Pancreas (tissue), 10 donors: ENCODE measurements at regions not wholly inside any gene's neighbourhood (a gene's known extent, or its start where the extent isn't known, plus 50 kb on each side); places are given as distances from the start of the nearest gene placed in this dataset.

ENCODE experiments used
- ATAC-seq, 4 donors: fragments of 200-7000 bp; cut with Tn5 transposase; one replicate each; pipeline versions ENCODE4 v1.8.0 to v1.9.1; 2020; ENCODE audit warnings: mild to moderate bottlenecking in 4 of 4, moderate library complexity in 4 of 4
- DNase-seq, 6 donors: peaks; one replicate each; pipeline ENCODE4 v3.0.0-alpha.2; 2020
- FAIRE-seq: peaks from 2 replicates; lab custom pipeline; 2012; peaks lifted over from hg19 to GRCh38; lab: Jason Lieb, UNC
- H3K27ac ChIP-seq, 4 donors: fragments of 200-600 bp; sonication (generic); 1 replicate in 3 of 4; 2 replicates in 1 of 4; pipeline versions ENCODE4 v1.5.0 to v1.8.0; 2020
- H3K27me3 ChIP-seq, 4 donors: fragments of 200-600 bp; one replicate each; pipeline ENCODE4 v1.8.0; 2021
- H3K36me3 ChIP-seq, 3 donors: fragments of 200-600 bp; sonication (generic) in 1 of 3; one replicate each; pipeline versions ENCODE4 v1.5.0 to v1.8.0; 2020 to 2021
- H3K4me1 ChIP-seq, 3 donors: fragments of 200-600 bp; one replicate each; pipeline ENCODE4 v1.8.0; 2021
- H3K4me3 ChIP-seq, 4 donors: fragments of 200-600 bp; sonication (generic) in 2 of 4; one replicate each; pipeline versions ENCODE4 v1.5.0 to v1.8.0; 2020 to 2021
- H3K9me3 ChIP-seq, 4 donors: fragments of 200-600 bp; one replicate each; pipeline ENCODE4 v1.8.0; 2021
- WGBS, 2 donors: extraction: QIAGEN DNeasy Blood & Tissue Kit; methylation state at CpG; one replicate each; pipeline ENCODE4 v1.1.7; 2013; 5-methylcytosine and 5-hydroxymethylcytosine counted together
- intact Hi-C, 3 donors: fragments of 100-400 bp; cut with DNase I; formaldehyde crosslinking; loops; one replicate each; pipeline versions ENCODE4 v1.11.1 to v1.14.2; 2022
- TF ChIP-seq, protein P1 (sequence below), 4 donors: fragments of 200-600 bp; sonication (generic) in 3 of 4; IDR thresholded peaks; one replicate each; pipeline versions ENCODE4 v1.5.0 to v1.8.0; 2021; ENCODE audit warnings: antibody characterized with exemption in 4 of 4
- donor health status: healthy with polysubstance abuse.
- donor health status: DM: no; HTN: no; CAD: no; lungs with moderate emphysema.
- donor health status: DM: no; HTN: no; CAD: no.
- donor health status: control.
- donor health status: control.
- donor health status: Bipolar disorder and iron deficiency.
- donor health status: DM: yes; HTN: yes; CAD: no.
- donor health status: DM: no; HTN: no; CAD: no.
- donor health status: DM: no; HTN: no; CAD: no.
- donor health status: DM: yes; HTN: yes; CAD: no.

- ATAC-seq (no peak), DNase-seq (no peak), FAIRE-seq (no peak)
- no peak overlapping the region for H3K27ac ChIP-seq
- no peaks in the 10 kb centered on the region for H3K27me3 ChIP-seq
- TF ChIP-seq, protein P1, sequence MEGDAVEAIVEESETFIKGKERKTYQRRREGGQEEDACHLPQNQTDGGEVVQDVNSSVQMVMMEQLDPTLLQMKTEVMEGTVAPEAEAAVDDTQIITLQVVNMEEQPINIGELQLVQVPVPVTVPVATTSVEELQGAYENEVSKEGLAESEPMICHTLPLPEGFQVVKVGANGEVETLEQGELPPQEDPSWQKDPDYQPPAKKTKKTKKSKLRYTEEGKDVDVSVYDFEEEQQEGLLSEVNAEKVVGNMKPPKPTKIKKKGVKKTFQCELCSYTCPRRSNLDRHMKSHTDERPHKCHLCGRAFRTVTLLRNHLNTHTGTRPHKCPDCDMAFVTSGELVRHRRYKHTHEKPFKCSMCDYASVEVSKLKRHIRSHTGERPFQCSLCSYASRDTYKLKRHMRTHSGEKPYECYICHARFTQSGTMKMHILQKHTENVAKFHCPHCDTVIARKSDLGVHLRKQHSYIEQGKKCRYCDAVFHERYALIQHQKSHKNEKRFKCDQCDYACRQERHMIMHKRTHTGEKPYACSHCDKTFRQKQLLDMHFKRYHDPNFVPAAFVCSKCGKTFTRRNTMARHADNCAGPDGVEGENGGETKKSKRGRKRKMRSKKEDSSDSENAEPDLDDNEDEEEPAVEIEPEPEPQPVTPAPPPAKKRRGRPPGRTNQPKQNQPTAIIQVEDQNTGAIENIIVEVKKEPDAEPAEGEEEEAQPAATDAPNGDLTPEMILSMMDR (IDR thresholded peaks at IDR 0.05) = no peak
- no peaks in the 10 kb centered on the region for H3K36me3 ChIP-seq
- H3K4me3 ChIP-seq = no peak overlapping the region
- 76 to 82% methylated on average over 7 of the region's 7 CpGs for WGBS, 2 donors
- no peaks in the 10 kb centered on the region for H3K4me1 ChIP-seq
- no peaks in the 10 kb centered on the region for H3K9me3 ChIP-seq
- intact Hi-C loops = no loop called here
Observed at GRCh38 chr13:47250146-47250545, 353.3 kb upstream of the HTR2A start.

DNA sequence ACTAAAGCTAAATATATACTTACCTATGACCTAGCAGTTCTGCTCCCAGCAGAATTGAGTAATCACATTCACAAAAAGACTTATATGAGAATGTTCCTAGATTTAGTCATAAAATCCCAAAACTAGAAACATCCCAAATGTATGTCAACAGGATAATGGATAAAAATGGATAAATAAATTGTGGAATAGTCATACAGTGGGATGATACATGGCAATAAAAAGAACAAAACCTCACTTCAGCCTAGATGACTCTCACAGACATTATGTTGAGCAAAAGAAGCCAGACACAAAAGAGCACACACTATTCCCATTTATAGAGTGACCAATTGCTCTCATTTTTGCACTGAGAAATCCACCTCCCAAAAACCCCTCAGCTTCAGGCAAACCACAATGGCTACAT is 352.4 kb upstream of the HTR2A start:
- no peak overlapping the region for H3K27ac ChIP-seq
- no peak for FAIRE-seq
- H3K9me3 ChIP-seq = no peaks in the 10 kb centered on the region
- H3K4me3 ChIP-seq = no peak overlapping the region
- ATAC-seq = no peak
- H3K36me3 ChIP-seq = no peaks in the 10 kb centered on the region
- H3K27me3 ChIP-seq = no peaks in the 10 kb centered on the region
- no peak for DNase-seq
- TF ChIP-seq, protein P1 (IDR thresholded peaks at IDR 0.05) = no peak
- H3K4me1 ChIP-seq = no peaks in the 10 kb centered on the region
- intact Hi-C loops = no loop called here

DNA sequence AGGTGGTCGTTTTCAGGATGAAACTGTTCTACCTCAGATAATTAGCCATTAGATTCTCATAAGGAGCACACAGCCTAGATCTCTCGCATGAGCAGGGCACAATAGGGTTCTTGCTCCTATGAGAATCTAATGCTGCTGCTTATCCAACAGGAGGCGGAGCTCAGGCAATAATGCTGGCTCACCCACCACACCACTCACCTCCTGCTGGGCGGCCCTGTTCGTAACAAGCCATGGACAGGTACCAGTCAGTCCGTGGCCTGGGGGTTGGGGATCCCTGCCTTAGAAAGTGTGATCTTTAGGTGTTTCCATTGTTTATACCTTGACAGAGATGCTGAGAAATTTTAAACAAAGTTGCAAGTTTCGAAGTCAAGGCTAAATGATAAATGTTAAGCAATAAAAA is 344.6 kb upstream of the HTR2A start:
- DNase-seq (no peak), ATAC-seq (no peak), FAIRE-seq (no peak)
- no peaks in the 10 kb centered on the region for H3K36me3 ChIP-seq
- 70 to 83% methylated on average over 7 of the region's 7 CpGs for WGBS, 2 donors
- H3K27me3 ChIP-seq = no peaks in the 10 kb centered on the region
- TF ChIP-seq, protein P1 (IDR thresholded peaks at IDR 0.05) = no peak
- no peak overlapping the region for H3K4me3 ChIP-seq
- intact Hi-C loops = no loop called here
- no peak overlapping the region for H3K27ac ChIP-seq
- H3K9me3 ChIP-seq = no peaks in the 10 kb centered on the region
- H3K4me1 ChIP-seq = no peaks in the 10 kb centered on the region

GRCh38 chr13:47239025-47239424 is 342.2 kb upstream of the HTR2A start:
- H3K4me1 ChIP-seq = no peaks in the 10 kb centered on the region
- no peaks in the 10 kb centered on the region for H3K36me3 ChIP-seq
- no peak for FAIRE-seq
- no peak for ATAC-seq
- TF ChIP-seq, protein P1 (IDR thresholded peaks at IDR 0.05) = no peak
- intact Hi-C loops = no loop called here
- no peaks in the 10 kb centered on the region for H3K27me3 ChIP-seq
- DNase-seq = no peak
- no peak overlapping the region for H3K4me3 ChIP-seq
- no peak overlapping the region for H3K27ac ChIP-seq
- WGBS, 2 donors = 80 to 87% methylated on average over 3 of the region's 3 CpGs
- no peaks in the 10 kb centered on the region for H3K9me3 ChIP-seq

DNA sequence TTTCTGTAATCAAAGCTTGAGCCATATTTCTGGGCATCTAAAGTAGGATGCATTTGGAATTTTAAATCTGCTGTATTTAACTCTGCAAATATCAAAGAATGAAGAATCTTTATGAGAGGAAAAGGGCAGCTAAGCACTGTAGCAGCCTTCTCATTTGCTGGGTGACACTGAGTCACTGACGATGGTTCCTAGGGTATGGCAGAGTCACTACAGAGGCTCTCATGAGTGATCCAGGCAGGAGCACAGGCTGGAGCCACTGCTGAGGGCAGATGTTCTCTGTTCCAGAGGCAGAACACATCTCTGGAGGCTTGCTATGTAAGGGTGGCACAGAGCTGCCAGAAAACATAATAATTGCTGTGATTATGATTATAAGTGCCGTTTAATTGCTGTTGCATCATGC is 340.7 kb upstream of the HTR2A start:
- H3K27ac ChIP-seq = no peak overlapping the region
- H3K36me3 ChIP-seq = no peaks in the 10 kb centered on the region
- H3K4me3 ChIP-seq = no peak overlapping the region
- ATAC-seq = no peak
- whole genome bisulfite sequencing, 2 donors = 74 to 79% methylated on average over 2 of the region's 2 CpGs
- H3K9me3 ChIP-seq = no peaks in the 10 kb centered on the region
- intact Hi-C loops = no loop called here
- no peak for DNase-seq
- no peaks in the 10 kb centered on the region for H3K27me3 ChIP-seq
- no peaks in the 10 kb centered on the region for H3K4me1 ChIP-seq
- TF ChIP-seq, protein P1 (IDR thresholded peaks at IDR 0.05) = no peak
- no peak for FAIRE-seq
